Activated naive CD4-positive, alpha-beta T cell treated with anti-CD3 and anti-CD28 coated beads, Interleukin-2, amount 50 U/mL, for 24 hours (primary cell): ENCODE measurements at regions not wholly inside any gene's neighbourhood (a gene's known extent, or its start where the extent isn't known, plus 50 kb on each side); places are given as distances from the start of the nearest gene placed in this dataset.

ENCODE experiments used
- H3K27ac Mint-ChIP-seq: one replicate; pipeline ENCODE4 v1.8.0; 2021; ENCODE audit warnings: mild to moderate bottlenecking, mixed read lengths
- H3K27me3 Mint-ChIP-seq: one replicate; pipeline ENCODE4 v1.8.0; 2021; ENCODE audit warnings: mixed read lengths
- H3K36me3 Mint-ChIP-seq: one replicate; pipeline ENCODE4 v1.8.0; 2021; ENCODE audit warnings: mixed read lengths
- H3K4me1 Mint-ChIP-seq: one replicate; pipeline ENCODE4 v1.8.0; 2021; ENCODE audit warnings: mixed read lengths
- H3K4me3 Mint-ChIP-seq: one replicate; pipeline ENCODE4 v1.8.0; 2021; ENCODE audit warnings: mild to moderate bottlenecking, mixed read lengths
- H3K9me3 Mint-ChIP-seq: one replicate; pipeline ENCODE4 v1.8.0; 2021; ENCODE audit warnings: mixed read lengths

- no peak overlapping the region for H3K27ac Mint-ChIP-seq
- no peaks in the 10 kb centered on the region for H3K36me3 Mint-ChIP-seq
- no peak overlapping the region for H3K4me3 Mint-ChIP-seq
- peaks cover 3% of the 10 kb centered on the region for H3K27me3 Mint-ChIP-seq
- H3K9me3 Mint-ChIP-seq, result no peaks in the 10 kb centered on the region
- H3K4me1 Mint-ChIP-seq, result no peaks in the 10 kb centered on the region
Observed at GRCh38 chr2:19775315-19775714, 126.5 kb downstream of the TTC32 start.

GRCh38 chr2:19774805-19775176 lies 127.0 kb downstream of the TTC32 start:
- H3K27ac Mint-ChIP-seq, result no peak overlapping the region
- H3K9me3 Mint-ChIP-seq, result no peaks in the 10 kb centered on the region
- no peak overlapping the region for H3K4me3 Mint-ChIP-seq
- no peaks in the 10 kb centered on the region for H3K4me1 Mint-ChIP-seq
- H3K27me3 Mint-ChIP-seq, result peaks cover 3% of the 10 kb centered on the region
- no peaks in the 10 kb centered on the region for H3K36me3 Mint-ChIP-seq

GRCh38 chr2:19772981-19773380 lies 128.8 kb downstream of the TTC32 start:
- Mint-ChIP-seq H3K9me3 (no peaks in the 10 kb centered on the region), H3K36me3 (no peaks in the 10 kb centered on the region), H3K4me3 (no peak overlapping the region), H3K4me1 (no peaks in the 10 kb centered on the region), H3K27ac (no peak overlapping the region), H3K27me3 (peaks cover 3% of the 10 kb centered on the region)

GRCh38 chr2:19769513-19769912 lies 132.3 kb downstream of the TTC32 start:
- Mint-ChIP-seq H3K9me3 (no peaks in the 10 kb centered on the region), H3K27ac (no peak overlapping the region), H3K4me1 (no peaks in the 10 kb centered on the region), H3K27me3 (no peaks in the 10 kb centered on the region), H3K4me3 (no peak overlapping the region), H3K36me3 (no peaks in the 10 kb centered on the region)

GRCh38 chr2:19767899-19768298 lies 133.9 kb downstream of the TTC32 start:
- H3K4me3 Mint-ChIP-seq, result no peak overlapping the region
- no peak overlapping the region for H3K27ac Mint-ChIP-seq
- no peaks in the 10 kb centered on the region for H3K36me3 Mint-ChIP-seq
- no peaks in the 10 kb centered on the region for H3K27me3 Mint-ChIP-seq
- no peaks in the 10 kb centered on the region for H3K4me1 Mint-ChIP-seq
- H3K9me3 Mint-ChIP-seq, result no peaks in the 10 kb centered on the region

GRCh38 chr2:19764998-19765397 lies 136.8 kb downstream of the TTC32 start:
- H3K27me3 Mint-ChIP-seq, result peaks cover 1% of the 10 kb centered on the region
- H3K36me3 Mint-ChIP-seq, result no peaks in the 10 kb centered on the region
- H3K27ac Mint-ChIP-seq, result no peak overlapping the region
- no peak overlapping the region for H3K4me3 Mint-ChIP-seq
- no peaks in the 10 kb centered on the region for H3K4me1 Mint-ChIP-seq
- H3K9me3 Mint-ChIP-seq, result no peaks in the 10 kb centered on the region

- Mint-ChIP-seq H3K4me1 (no peaks in the 10 kb centered on the region), H3K4me3 (no peak overlapping the region), H3K9me3 (no peaks in the 10 kb centered on the region), H3K36me3 (no peaks in the 10 kb centered on the region), H3K27ac (no peak overlapping the region), H3K27me3 (peaks cover 1% of the 10 kb centered on the region)
Observed at GRCh38 chr2:19763731-19764130, 138.1 kb downstream of the TTC32 start.

- Mint-ChIP-seq H3K4me3 (no peak overlapping the region), H3K27ac (no peak overlapping the region), H3K27me3 (peaks cover 1% of the 10 kb centered on the region)
Observed at GRCh38 chr2:19762959-19763605, 138.7 kb downstream of the TTC32 start.

GRCh38 chr2:19762142-19762541 lies 139.6 kb downstream of the TTC32 start:
- H3K9me3 Mint-ChIP-seq, result no peaks in the 10 kb centered on the region
- no peak overlapping the region for H3K4me3 Mint-ChIP-seq
- H3K27ac Mint-ChIP-seq, result no peak overlapping the region

More at GRCh38 chr2:19762959-19763605, 138.7 kb downstream of the TTC32 start:
- no peaks in the 10 kb centered on the region for H3K36me3 Mint-ChIP-seq
- H3K9me3 Mint-ChIP-seq, result no peaks in the 10 kb centered on the region
- H3K4me1 Mint-ChIP-seq, result no peaks in the 10 kb centered on the region

GRCh38 chr2:19759880-19760279 lies 141.9 kb downstream of the TTC32 start:
- H3K36me3 Mint-ChIP-seq, result no peaks in the 10 kb centered on the region
- H3K27ac Mint-ChIP-seq, result no peak overlapping the region
- no peaks in the 10 kb centered on the region for H3K9me3 Mint-ChIP-seq
- peaks cover 3% of the 10 kb centered on the region for H3K27me3 Mint-ChIP-seq
- no peaks in the 10 kb centered on the region for H3K4me1 Mint-ChIP-seq
- H3K4me3 Mint-ChIP-seq, result no peak overlapping the region

More at GRCh38 chr2:19762142-19762541, 139.6 kb downstream of the TTC32 start:
- Mint-ChIP-seq H3K27me3 (peaks cover 2% of the 10 kb centered on the region), H3K36me3 (no peaks in the 10 kb centered on the region), H3K4me1 (no peaks in the 10 kb centered on the region)

GRCh38 chr2:19758658-19759057 lies 143.1 kb downstream of the TTC32 start:
- Mint-ChIP-seq H3K4me3 (no peak overlapping the region), H3K9me3 (no peaks in the 10 kb centered on the region), H3K36me3 (no peaks in the 10 kb centered on the region), H3K27ac (no peak overlapping the region), H3K27me3 (peaks cover 3% of the 10 kb centered on the region), H3K4me1 (no peaks in the 10 kb centered on the region)

- Mint-ChIP-seq H3K9me3 (no peaks in the 10 kb centered on the region), H3K4me1 (no peaks in the 10 kb centered on the region), H3K27ac (no peak overlapping the region), H3K4me3 (no peak overlapping the region), H3K27me3 (peaks cover 5% of the 10 kb centered on the region), H3K36me3 (no peaks in the 10 kb centered on the region)
Observed at GRCh38 chr2:19757586-19757985, 144.2 kb downstream of the TTC32 start.

GRCh38 chr2:19754907-19755306 lies 146.9 kb downstream of the TTC32 start:
- Mint-ChIP-seq H3K4me1 (no peaks in the 10 kb centered on the region), H3K9me3 (no peaks in the 10 kb centered on the region), H3K4me3 (no peak overlapping the region), H3K27ac (no peak overlapping the region), H3K36me3 (no peaks in the 10 kb centered on the region), H3K27me3 (peaks cover 4% of the 10 kb centered on the region)

GRCh38 chr2:19753818-19754217 lies 148.0 kb downstream of the TTC32 start:
- no peaks in the 10 kb centered on the region for H3K36me3 Mint-ChIP-seq
- peaks cover 4% of the 10 kb centered on the region for H3K27me3 Mint-ChIP-seq
- H3K9me3 Mint-ChIP-seq, result no peaks in the 10 kb centered on the region
- H3K4me1 Mint-ChIP-seq, result no peaks in the 10 kb centered on the region
- H3K27ac Mint-ChIP-seq, result no peak overlapping the region
- H3K4me3 Mint-ChIP-seq, result no peak overlapping the region

- Mint-ChIP-seq H3K27ac (no peak overlapping the region), H3K4me1 (no peaks in the 10 kb centered on the region), H3K27me3 (peaks cover 4% of the 10 kb centered on the region), H3K9me3 (no peaks in the 10 kb centered on the region), H3K36me3 (no peaks in the 10 kb centered on the region), H3K4me3 (no peak overlapping the region)
Observed at GRCh38 chr2:19753314-19753713, 148.5 kb downstream of the TTC32 start.

- no peaks in the 10 kb centered on the region for H3K36me3 Mint-ChIP-seq
- H3K4me3 Mint-ChIP-seq, result no peak overlapping the region
- no peak overlapping the region for H3K27ac Mint-ChIP-seq
- no peaks in the 10 kb centered on the region for H3K4me1 Mint-ChIP-seq
- no peaks in the 10 kb centered on the region for H3K9me3 Mint-ChIP-seq
- H3K27me3 Mint-ChIP-seq, result peaks cover 4% of the 10 kb centered on the region
Observed at GRCh38 chr2:19752500-19752899, 149.3 kb downstream of the TTC32 start.

- H3K4me1 Mint-ChIP-seq, result no peaks in the 10 kb centered on the region
- H3K4me3 Mint-ChIP-seq, result no peak overlapping the region
- no peak overlapping the region for H3K27ac Mint-ChIP-seq
- H3K9me3 Mint-ChIP-seq, result no peaks in the 10 kb centered on the region
- no peaks in the 10 kb centered on the region for H3K36me3 Mint-ChIP-seq
- peaks cover 4% of the 10 kb centered on the region for H3K27me3 Mint-ChIP-seq
Observed at GRCh38 chr2:19751631-19752030, 150.2 kb downstream of the TTC32 start.
